NCI-H2081 (cell line): ENCODE measurements at regions not wholly inside any gene's neighbourhood (a gene's known extent, or its start where the extent isn't known, plus 50 kb on each side); places are given as distances from the start of the nearest gene placed in this dataset.

Source experiments
- DNase-seq, 2 experiments: peaks; one replicate each; lab custom pipeline; 2025; lab: John Stamatoyannopoulos, UW

DNA sequence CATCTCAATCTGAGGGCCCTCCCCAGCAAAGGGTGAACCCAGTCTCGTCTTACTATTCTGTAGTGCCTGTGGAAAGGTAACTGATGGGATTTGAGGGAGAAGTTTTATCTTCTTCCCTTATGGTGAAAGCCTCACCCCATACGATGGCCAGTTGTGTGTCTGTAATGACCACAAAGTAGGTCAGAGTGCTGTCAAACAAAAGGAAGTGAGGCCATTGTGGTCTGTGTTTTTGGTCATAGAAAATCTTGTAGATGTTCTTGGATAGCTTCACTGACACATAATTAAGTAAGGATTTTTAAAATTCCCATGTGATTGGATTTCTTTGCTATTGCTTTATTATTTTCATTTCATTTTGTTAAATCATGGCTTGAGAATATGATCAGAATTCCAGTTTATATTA is 505.1 kb upstream of the KLF4 start:
- DNase-seq = no peak

- DNase-seq = no peak
These were observed 502.7 kb upstream of the KLF4 start for GRCh38 chr9:107992271-107992670.

- DNase-seq = no peak
These were observed 502.0 kb upstream of the KLF4 start for GRCh38 chr9:107991581-107991980.

- no peak for DNase-seq
These were observed 500.0 kb upstream of the KLF4 start for GRCh38 chr9:107989544-107989943.

DNA sequence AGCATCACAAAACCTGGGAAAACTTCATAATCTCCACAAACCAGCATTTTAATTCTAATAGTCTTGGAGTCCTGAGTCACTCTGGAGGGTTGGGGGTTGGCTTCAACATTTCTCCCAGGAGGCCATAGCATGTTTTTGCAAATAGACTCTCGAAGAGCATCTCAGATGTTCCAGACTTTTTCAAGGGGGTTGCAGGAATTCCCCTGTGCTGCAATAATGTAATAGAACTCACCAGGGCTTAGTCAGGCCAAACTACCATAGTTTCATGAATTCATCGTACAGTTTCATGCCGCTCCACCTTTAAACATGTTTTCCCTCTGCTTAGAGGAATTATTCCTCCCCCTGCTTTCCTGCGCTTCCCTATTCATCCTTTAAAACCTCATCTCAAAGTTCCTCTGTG is 499.5 kb upstream of the KLF4 start:
- no peak for DNase-seq

DNA sequence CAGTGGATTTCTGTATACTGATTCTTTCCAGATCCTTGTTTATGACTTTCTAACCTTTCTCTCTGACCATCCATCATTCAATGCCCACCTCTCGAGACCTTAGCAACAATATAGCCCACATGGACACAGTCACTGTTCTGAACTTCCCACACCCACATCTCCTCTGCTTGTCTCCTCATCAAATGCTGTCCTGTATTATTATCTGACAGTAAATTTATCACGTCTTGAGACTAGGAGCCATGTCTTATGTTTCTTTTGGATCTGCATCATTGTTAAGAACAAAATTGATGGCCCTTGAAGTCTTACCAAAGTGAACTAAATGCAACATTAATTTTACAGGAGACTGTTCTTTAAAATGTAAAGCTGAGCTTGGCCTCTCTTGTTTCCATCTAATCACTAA is 495.4 kb upstream of the KLF4 start:
- no peak for DNase-seq

DNA sequence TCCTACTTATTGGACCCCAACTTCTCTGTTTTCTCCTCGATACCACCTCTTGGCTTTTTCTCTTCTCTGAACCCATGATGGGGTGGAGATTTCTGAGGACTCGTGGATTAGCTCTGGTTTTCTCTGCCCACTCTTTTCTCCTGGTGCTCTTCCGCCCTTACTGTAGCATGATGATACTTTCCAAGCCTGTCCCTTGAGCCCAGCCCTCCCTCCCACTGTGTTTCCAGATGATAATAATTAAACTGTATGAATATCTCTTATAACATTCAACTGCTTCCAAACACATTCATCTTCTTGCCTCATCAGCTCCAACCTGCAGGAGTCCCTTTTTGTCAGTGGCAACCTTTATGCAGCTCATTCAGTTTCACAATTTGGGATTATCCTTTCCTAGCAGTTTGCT is 494.2 kb upstream of the KLF4 start:
- no peak for DNase-seq

DNA sequence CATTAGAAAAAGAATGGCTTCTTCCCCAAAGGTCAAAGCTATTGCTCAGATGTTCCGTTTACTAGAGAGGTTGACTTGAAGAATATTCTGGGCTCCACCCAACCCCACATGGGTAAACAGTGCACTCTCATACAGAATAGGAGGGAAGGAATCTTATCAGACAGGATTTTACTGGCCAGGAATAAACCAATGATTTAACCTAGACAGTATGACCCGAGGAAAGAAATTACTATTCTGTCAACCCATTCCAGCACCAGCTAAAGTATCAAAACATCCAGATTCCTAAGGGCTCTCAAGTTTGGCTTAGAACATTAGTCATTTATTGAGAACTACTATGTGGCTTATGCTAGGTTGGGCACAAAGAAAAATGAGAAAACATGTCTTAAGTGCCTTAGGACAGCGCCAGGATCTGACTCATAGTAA is 493.6 kb upstream of the KLF4 start:
- DNase-seq = no peak

GRCh38 chr9:107982745-107983144 is 493.2 kb upstream of the KLF4 start:
- no peak for DNase-seq

DNA sequence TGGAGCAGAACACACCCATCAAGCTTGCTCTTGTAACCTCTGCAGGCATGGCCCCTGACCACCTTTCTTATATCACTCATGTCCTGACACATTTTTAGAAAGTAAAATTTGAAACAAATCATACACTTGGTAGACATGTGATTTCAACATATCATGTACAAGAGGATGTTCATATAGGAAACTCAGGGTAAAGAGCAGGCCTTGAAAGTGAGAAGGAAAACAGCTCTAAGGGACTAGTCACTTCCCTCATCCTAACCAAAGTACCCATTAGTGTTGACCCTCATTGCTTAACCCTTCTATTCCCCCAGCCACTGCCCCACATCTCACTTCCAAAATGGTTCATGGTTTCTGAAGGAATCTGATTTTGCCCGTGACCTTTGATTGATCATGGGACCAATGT is 492.4 kb upstream of the KLF4 start:
- no peak for DNase-seq

GRCh38 chr9:107980984-107981383 is 491.4 kb upstream of the KLF4 start:
- DNase-seq = no peak

DNA sequence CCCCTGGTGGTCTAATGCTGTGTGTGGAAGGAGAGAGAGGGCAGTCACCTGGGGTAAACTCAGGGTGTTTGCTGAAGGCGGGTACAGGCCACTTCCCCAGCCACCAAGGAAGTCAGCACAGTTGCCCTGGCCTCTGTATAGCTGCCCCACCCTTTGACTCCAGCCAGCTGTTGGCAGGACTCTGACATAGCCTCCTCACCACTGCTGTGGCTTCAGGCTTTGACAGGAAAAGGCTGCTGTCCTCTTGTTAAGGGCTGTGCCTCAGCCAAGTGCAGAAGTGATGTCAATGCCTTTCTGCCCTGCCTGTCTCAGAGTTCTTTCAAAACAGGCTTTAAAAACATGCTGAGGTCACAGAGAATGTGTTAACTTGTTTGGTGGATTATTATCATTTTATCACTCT is 487.2 kb upstream of the KLF4 start:
- no peak for DNase-seq

DNA sequence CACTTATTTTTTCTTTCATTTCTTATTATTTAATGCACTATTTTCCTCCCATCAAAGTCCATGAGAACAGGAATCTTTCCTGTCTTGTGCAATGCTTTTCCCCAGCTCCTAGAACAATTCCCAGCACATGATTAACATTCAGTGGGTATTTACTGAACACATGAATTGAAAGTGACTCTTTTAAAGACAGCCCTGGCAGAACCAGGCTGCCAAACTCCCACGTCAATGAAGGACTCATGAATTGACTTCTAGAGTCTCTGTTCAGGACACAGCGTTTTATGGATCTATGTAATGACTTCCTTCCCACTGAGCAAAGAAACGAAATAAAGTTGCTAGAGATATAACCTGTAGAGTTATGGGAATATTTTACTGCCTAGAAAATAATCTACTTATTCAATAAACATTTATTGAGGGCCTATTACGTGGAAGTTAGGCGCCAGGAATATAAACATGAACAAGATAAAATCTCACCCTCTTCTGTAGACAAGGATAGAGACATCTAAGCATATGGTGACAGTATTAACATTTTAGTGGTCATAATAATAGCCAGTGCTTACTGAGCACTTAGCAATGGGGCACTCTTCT is 485.9 kb upstream of the KLF4 start:
- DNase-seq = no peak

- no peak for DNase-seq
These were observed 483.9 kb upstream of the KLF4 start for GRCh38 chr9:107973451-107973850.

GRCh38 chr9:107972346-107972745 is 482.8 kb upstream of the KLF4 start:
- DNase-seq = no peak

DNA sequence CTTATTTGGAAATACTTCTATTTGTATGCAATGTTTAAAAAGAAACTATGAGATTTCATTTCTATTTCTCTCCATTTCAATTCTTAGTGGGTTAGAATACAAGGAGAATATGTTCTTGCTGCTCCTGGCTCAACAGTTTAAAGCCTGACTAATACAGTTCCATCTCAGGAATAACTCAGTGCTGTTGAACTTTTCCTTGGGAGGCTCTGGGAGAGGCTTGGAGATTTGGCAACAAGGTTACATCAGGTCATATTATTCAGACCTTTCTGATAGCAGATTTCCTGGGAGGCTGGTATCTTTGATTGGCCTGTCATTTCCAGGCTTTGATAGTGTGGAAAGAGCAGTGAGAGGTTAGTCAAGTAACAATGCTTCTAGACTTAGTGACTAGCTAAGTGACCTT is 481.7 kb upstream of the KLF4 start:
- DNase-seq = no peak

- no peak for DNase-seq
These were observed 481.2 kb upstream of the KLF4 start for GRCh38 chr9:107970726-107971125.

GRCh38 chr9:107969727-107970126 is 480.2 kb upstream of the KLF4 start:
- DNase-seq = no peak

GRCh38 chr9:107969141-107969540 is 479.6 kb upstream of the KLF4 start:
- no peak for DNase-seq

DNA sequence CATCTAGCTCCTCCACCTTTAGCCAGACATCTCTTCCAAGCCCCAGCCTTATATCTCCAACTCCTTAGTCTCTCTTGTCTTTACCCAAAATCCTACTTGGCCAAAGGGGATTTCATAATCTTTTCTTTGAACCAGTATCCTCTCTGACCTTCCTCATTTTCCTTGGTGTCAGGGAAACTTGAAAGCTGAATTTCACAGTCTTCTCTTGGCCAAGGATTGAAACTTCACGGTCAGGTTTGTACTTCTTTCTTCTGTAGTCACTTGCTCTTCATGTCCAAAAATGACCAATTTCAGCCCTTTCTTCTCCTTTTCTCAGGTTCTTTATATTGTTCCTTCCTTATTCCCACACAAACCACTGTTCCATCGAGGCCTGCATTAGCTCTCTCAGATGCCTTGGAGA is 473.7 kb upstream of the KLF4 start:
- DNase-seq = no peak

DNA sequence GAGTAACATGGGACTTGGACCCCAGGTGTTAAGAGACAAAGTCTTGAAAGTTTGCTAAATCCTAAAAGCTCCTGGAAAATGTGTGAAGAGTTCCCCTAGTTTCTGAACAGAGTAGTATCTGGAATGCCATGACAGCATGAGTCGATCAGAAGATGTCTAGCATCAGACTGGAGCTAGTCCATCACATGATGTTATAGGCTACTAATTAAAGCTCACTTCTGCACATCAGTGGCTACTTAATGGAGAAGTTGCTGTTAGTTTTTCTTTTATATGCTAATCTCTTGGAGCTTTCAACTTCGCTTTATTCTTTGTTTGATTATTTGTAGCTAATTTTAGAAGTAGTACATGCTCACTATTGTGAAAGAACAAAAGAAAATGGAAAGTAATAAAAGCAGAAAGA is 471.3 kb upstream of the KLF4 start:
- no peak for DNase-seq

DNA sequence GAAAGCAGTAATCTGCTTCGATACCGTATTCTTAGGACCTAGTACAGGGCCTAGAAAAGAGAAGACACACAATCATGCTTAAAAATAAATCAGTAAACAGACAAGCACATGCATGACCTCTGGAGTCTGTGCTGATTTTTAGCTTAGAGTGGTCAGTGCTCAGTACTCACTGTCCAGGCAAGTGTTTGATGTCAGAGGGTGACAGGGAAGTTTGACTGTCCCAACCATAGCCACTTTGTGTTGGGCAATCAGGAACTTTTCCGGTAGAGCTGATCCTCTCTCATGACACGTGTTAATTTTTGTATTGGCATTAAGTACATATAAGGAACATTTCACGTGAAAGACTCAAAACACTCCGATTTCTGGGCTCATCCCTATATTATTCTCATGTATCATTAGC is 464.7 kb upstream of the KLF4 start:
- DNase-seq = no peak

DNA sequence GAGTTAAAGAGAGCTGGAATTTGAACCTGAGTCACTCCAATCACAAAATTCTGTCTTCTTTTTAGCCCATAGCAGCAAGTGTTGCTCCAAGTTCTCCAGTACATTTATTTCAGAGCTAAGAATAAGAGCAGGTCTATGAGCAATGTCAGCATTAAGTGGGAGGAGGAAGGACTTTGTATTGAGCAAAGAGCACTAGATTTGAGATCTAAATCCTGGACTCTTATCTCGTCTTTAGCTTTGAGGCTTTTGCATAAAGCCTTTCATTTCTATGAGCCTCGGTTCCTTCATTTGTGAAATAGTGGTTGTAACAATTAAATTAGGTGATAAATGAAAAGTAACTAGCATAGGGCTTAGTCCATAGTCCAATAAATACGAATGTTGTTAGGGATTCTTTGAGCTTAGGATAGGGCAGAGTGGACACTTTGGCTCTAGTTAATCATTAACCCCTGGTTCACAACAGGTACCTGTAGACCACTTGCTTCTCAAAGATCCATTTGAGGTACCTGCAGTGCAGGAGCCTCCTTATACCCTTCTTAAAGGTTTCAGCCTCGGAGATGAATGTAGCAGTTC is 464.1 kb upstream of the KLF4 start:
- no peak for DNase-seq

GRCh38 chr9:107952773-107953172 is 463.2 kb upstream of the KLF4 start:
- peak; percentile 27 to 42 for DNase-seq

- DNase-seq = no peak
These were observed 461.9 kb upstream of the KLF4 start for GRCh38 chr9:107951511-107951910.
